Subcutaneous abdominal adipose tissue (tissue), 5 donors: ENCODE measurements at regions not wholly inside any gene's neighbourhood (a gene's known extent, or its start where the extent isn't known, plus 50 kb on each side); places are given as distances from the start of the nearest gene placed in this dataset.

Experiments
- H3K27ac ChIP-seq: one replicate; pipeline ENCODE4 v1.7.0; 2013; ENCODE audit warnings: low read depth, mild to moderate bottlenecking, inconsistent platforms, low read length, moderate library complexity
- H3K27me3 ChIP-seq, 5 donors: one replicate each; pipeline ENCODE4 v1.7.0; 2013; ENCODE audit warnings: low read length in 5 of 5, inconsistent platforms in 1 of 5; ENCODE audit not compliant: control insufficient read depth in 5 of 5, insufficient read depth in 4 of 5
- H3K36me3 ChIP-seq, 5 donors: one replicate each; pipeline ENCODE4 v1.7.0; 2013; ENCODE audit warnings: low read length in 5 of 5; ENCODE audit not compliant: control insufficient read depth in 5 of 5, insufficient read depth in 5 of 5
- H3K4me1 ChIP-seq, 5 donors: one replicate each; pipeline ENCODE4 v1.7.0; 2013; ENCODE audit warnings: low read length in 5 of 5, mild to moderate bottlenecking in 3 of 5, moderate library complexity in 1 of 5; ENCODE audit not compliant: control insufficient read depth in 5 of 5, insufficient read depth in 5 of 5
- H3K4me3 ChIP-seq, 5 donors: one replicate each; pipeline ENCODE4 v1.7.0; 2013; ENCODE audit warnings: low read length in 5 of 5, low read depth in 1 of 5
- H3K9ac ChIP-seq, 5 donors: one replicate each; pipeline ENCODE4 v1.7.0; 2013; ENCODE audit warnings: low read length in 5 of 5, mild to moderate bottlenecking in 4 of 5, moderate library complexity in 3 of 5
- H3K9me3 ChIP-seq, 5 donors: one replicate each; pipeline ENCODE4 v1.7.0; 2013; ENCODE audit warnings: low read length in 5 of 5; ENCODE audit not compliant: control insufficient read depth in 5 of 5
- donor health status: healthy.
- donor health status: healthy.
- donor health status: healthy.
- donor health status: healthy.
- donor health status: healthy.

GRCh38 chr6:14858808-14859207 is 387.1 kb upstream of the JARID2 start:
- Histone ChIP-seq H3K9me3 (no peaks in the 10 kb centered on the region), H3K4me1 (peaks cover 3 to 18% (median 12%) of the 10 kb centered on the region in 5 donors), H3K27ac (no peak overlapping the region), H3K36me3 (no peaks in the 10 kb centered on the region), H3K9ac (no peak overlapping the region), H3K27me3 (no peaks in the 10 kb centered on the region), H3K4me3 (no peak overlapping the region)

GRCh38 chr6:14860774-14861173 is 385.1 kb upstream of the JARID2 start:
- no peak overlapping the region for H3K9ac ChIP-seq
- H3K4me3 ChIP-seq: no peak overlapping the region
- H3K27ac ChIP-seq: no peak overlapping the region
- H3K36me3 ChIP-seq: no peaks in the 10 kb centered on the region
- H3K9me3 ChIP-seq: no peaks in the 10 kb centered on the region
- peaks cover 3 to 30% (median 22%) of the 10 kb centered on the region in 5 donors for H3K4me1 ChIP-seq
- no peaks in the 10 kb centered on the region for H3K27me3 ChIP-seq

- H3K4me3 ChIP-seq: no peak overlapping the region
- no peaks in the 10 kb centered on the region for H3K36me3 ChIP-seq
- H3K27ac ChIP-seq: no peak overlapping the region
- H3K27me3 ChIP-seq: no peaks in the 10 kb centered on the region
- H3K4me1 ChIP-seq: peaks cover 3 to 28% (median 19%) of the 10 kb centered on the region in 5 donors
- H3K9me3 ChIP-seq: no peaks in the 10 kb centered on the region
- H3K9ac ChIP-seq: no peak overlapping the region
These were observed 384.4 kb upstream of the JARID2 start for GRCh38 chr6:14861491-14861943.

GRCh38 chr6:14862845-14863244 is 383.0 kb upstream of the JARID2 start:
- Histone ChIP-seq H3K4me3 (no peak overlapping the region), H3K4me1 (peaks cover 3 to 25% (median 19%) of the 10 kb centered on the region in 5 donors), H3K9me3 (no peaks in the 10 kb centered on the region), H3K27ac (no peak overlapping the region), H3K27me3 (no peaks in the 10 kb centered on the region), H3K36me3 (no peaks in the 10 kb centered on the region), H3K9ac (no peak overlapping the region)

GRCh38 chr6:14863902-14864850 is 381.7 kb upstream of the JARID2 start:
- Histone ChIP-seq H3K27me3 (no peaks in the 10 kb centered on the region), H3K9ac (no peak overlapping the region), H3K9me3 (no peaks in the 10 kb centered on the region), H3K36me3 (no peaks in the 10 kb centered on the region), H3K4me1 (peaks cover 3 to 25% (median 19%) of the 10 kb centered on the region in 5 donors), H3K4me3 (peak overlapping the region in 2 of 5 donors; percentile 19 to 24), H3K27ac (no peak overlapping the region)

GRCh38 chr6:14865531-14866100 is 380.3 kb upstream of the JARID2 start:
- Histone ChIP-seq H3K4me1 (peaks cover 3 to 25% (median 19%) of the 10 kb centered on the region in 5 donors), H3K9ac (no peak overlapping the region), H3K27ac (no peak overlapping the region)

GRCh38 chr6:14867802-14868201 is 378.1 kb upstream of the JARID2 start:
- Histone ChIP-seq H3K9me3 (no peaks in the 10 kb centered on the region), H3K4me3 (no peak overlapping the region), H3K9ac (no peak overlapping the region), H3K27me3 (no peaks in the 10 kb centered on the region), H3K36me3 (no peaks in the 10 kb centered on the region), H3K4me1 (peaks cover 3 to 25% (median 19%) of the 10 kb centered on the region in 5 donors), H3K27ac (no peak overlapping the region)

More at GRCh38 chr6:14865531-14866100, 380.3 kb upstream of the JARID2 start:
- Histone ChIP-seq H3K36me3 (no peaks in the 10 kb centered on the region), H3K27me3 (no peaks in the 10 kb centered on the region), H3K4me3 (no peak overlapping the region), H3K9me3 (no peaks in the 10 kb centered on the region)

GRCh38 chr6:14871221-14871620 is 374.6 kb upstream of the JARID2 start:
- H3K36me3 ChIP-seq: no peaks in the 10 kb centered on the region
- no peaks in the 10 kb centered on the region for H3K27me3 ChIP-seq
- no peak overlapping the region for H3K9ac ChIP-seq
- no peak overlapping the region for H3K27ac ChIP-seq
- peaks cover 0 to 6% (median 0%) of the 10 kb centered on the region in 5 donors for H3K4me1 ChIP-seq
- H3K9me3 ChIP-seq: no peaks in the 10 kb centered on the region
- H3K4me3 ChIP-seq: no peak overlapping the region

GRCh38 chr6:14873101-14873500 is 372.8 kb upstream of the JARID2 start:
- peaks cover 0 to 15% (median 14%) of the 10 kb centered on the region in 5 donors for H3K4me1 ChIP-seq
- no peaks in the 10 kb centered on the region for H3K27me3 ChIP-seq
- H3K9me3 ChIP-seq: no peaks in the 10 kb centered on the region
- no peak overlapping the region for H3K27ac ChIP-seq
- H3K9ac ChIP-seq: no peak overlapping the region
- no peaks in the 10 kb centered on the region for H3K36me3 ChIP-seq
- H3K4me3 ChIP-seq: no peak overlapping the region
